GM19193 (cell line): ENCODE measurements at regions not wholly inside any gene's neighbourhood (a gene's known extent, or its start where the extent isn't known, plus 50 kb on each side); places are given as distances from the start of the nearest gene placed in this dataset.
A peak's percentile ranks its signal among the peaks of the same experiment; 100 is the strongest.

ENCODE experiments used
- POLR2A ChIP-seq: IDR thresholded peaks from 4 replicates; pipeline ENCODE4 v1.6.1; 2011; ENCODE audit not compliant: insufficient read depth, insufficient read length; ENCODE audit errors: extremely low read depth

DNA sequence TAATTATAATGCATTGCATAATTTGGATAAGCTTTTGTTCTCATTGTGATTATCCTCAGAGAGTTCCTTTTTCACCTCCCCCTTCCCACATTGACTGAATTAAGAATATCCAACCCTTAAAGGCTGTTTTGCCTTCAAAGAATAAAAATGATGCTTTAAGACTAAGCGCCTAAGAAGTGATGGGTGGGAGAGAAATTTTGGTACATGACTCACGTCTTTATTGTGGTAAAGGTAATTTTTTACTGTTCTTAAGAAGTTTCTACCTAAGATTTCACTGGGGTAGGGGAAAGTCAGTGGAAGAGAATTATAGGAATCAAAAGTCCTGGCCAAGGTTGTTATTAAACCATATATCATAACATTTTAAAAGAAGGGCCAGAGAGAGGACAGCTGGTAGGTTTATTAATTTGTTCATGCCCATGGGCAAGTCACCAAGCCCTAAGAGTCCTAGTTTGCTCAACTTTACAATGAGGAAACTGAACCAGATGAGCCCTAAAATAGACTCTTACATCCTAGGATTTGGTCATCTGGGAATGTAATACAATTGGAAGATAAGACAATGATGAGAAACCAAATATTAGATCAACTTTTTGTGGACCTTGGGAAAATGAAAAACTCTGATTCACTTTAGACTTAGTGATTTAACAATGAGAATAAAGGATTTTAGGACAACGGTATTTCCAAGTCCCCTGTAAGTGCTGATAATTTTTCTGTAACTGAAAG, 101.1 kb upstream of the RASGRP1 start:
- TF ChIP-seq POLR2A, result no peak

DNA sequence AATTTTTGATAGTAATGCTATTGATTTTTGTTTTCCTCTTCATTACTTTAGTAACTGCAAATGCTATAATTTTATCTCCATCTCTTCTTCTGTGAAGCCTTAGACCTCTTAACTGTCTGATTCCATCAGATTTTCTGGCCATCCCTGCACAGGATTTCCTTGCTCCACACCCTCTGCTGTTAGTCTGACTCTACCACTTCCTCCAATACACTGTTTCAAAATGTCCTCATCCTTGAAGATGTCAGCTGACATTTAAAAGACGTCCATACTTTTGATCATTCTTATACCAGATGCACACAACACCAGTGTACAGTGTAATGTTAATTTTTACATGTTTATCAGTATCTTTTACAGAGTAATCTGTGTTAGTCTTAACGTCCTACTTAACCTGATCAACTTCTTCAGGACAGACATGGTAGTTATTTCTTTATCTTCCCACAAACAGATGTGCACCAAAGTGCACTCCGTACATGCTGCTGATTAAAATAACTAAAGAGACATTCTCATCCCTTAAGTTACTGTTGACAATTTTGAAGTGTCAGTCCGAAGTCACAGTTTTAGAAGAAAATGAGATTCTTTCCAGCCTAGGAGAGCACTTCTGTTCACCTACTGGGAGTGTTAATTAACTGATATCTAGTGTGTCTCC, 102.4 kb upstream of the RASGRP1 start:
- no peak for TF ChIP-seq POLR2A

DNA sequence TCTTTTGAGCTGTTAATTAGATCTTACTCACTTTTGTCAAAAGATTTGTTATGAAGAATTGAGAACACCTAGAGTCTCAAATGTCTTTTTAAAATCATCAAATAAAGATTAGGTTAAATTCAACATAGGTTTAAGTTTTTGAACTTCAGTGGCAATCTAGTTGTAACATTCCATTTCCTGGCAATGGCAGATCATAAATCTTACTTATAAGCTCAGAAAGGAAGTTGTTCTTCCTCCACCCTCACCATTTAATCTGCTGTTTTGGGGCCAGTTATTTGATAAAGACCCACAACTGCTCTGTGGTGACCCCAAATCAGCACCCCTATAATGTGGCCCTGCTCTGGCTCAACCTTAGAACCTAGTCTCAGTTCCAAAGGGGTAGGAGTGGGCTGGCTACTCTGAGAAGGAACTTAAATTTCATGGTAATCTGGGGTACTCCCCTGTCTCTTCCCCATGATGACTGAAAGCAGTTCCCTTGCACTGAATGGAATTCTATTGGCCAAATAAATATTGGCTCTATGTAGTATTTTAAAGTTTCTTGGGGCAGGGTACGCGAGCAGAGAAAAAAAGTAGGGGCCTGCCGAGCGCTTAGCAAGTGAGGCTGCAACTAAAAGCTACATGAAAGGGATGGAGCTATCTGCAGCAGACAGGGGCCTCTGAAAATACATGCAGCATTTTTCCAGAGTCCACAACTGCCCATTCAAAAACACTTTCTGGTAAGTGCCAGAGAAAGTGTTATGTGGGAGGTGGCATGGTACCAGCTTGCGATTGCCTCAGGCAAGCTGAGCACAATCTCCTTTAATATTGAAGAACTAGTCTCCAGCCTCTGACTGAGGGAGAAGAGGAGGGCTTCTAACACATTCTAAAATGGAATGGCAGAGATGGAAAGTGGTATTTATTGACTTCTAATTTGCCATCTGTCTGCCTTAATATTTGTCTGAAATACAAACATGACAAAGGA, 103.6 kb upstream of the RASGRP1 start:
- no peak for TF ChIP-seq POLR2A

DNA sequence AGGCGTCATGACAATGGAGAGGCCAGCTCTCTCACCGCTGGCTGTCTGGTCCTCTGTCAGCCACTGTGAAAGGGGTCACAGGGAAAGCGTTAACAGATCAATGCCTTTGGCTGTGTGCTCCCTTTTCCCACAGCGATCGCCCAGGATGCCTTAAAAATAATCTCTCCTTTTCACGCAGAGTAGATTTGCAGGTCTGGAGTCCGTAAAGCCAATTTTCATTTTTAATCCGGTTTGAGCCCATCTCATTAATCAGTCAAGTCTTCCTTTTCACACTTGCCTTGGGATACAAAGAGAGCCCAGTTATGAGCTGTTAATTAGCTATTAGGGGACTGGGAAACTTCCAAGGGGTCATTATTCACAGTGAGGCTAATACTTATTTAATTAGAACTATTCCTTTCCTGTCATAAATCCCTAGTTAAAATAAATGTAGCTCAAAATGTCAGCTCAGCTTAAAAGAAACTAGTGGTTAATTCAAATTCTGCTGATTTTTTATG, 104.3 kb upstream of the RASGRP1 start:
- TF ChIP-seq POLR2A, result no peak

DNA sequence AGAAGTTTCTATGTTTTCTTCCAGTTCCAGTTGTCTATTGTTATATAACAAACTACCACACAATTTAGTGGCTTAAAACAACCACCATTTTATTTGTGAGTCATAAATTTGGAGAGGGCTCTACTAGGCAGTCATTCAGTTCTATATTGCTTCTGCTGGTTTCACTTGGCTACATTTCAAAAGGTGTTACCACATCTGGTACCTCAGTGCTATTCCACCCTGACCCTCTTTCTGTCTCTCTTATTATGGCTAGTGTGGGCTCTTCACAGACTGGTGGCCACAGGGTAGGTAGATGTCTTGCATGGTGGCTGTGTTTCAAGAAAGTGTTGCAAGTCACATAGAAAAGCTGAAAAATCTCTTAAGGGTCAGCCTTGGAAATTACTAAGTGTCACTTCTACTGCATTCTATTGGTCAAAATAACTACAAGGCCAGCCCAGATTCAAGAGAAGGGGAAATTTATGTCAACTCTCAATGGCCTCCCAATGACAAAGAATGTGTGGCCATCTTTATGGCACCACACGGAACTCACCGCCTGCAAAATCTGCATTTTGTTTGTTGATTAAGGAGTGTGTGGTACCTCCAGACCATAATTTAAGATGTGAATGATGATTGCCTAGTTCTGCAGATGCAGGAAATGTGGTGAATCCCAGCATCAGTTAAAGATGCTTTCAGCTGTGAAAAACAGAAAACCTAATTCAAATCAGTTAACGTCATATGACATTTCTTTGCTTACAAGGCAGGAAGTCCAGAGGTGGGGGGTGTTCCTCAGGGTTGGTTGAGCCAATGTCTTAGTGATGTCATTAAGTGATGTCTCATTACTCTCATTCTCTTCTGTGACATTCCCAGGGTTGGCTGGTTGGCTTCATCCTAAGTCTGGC, 105.8 kb upstream of the RASGRP1 start:
- no peak for TF ChIP-seq POLR2A

DNA sequence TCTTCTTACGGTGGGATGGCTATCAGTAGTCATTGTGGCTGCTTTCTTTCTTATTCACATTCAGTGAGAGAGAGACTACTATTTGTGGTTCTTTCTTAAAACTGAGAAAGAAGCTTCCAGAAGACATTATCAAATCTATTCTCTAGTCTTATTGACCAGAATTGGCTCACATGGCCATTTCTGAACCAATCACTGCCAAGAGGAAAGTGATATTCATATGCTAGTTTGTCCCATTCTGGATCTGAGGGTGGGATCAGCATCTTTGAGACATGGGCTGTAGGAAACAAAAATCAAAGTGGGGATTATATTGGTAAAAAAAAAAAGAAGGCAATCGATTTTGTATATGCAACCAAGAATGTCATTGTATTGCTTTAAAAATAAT, 106.4 kb upstream of the RASGRP1 start:
- TF ChIP-seq POLR2A, result no peak

DNA sequence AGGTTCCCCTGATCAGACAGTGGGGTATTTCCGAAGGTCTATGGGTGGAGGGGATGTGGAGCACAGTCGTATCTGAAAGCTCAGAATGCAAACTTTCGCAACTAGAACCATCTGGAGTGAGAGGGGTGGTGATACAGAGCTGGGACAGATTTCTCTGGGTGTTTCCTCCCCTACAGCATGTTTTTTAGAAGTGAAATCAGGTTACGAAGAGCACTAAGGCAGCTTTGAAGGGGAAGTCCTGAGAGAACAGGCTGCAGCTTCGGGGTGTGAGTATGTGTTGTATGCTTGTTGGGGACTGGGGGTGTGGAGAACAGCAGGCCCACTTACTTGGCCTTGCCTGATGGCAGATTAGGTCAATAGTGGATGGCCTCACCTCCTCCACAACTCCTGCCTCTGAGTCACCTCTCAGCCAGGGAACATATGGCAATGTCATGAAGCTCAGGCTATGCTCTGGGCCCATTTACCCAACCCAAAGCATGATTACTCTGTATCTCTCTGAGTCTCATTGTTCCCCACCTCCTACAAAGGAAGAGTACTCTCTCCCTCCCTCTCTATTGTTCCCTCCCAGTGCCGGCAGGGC, 107.2 kb upstream of the RASGRP1 start:
- peak; percentile 52 for TF ChIP-seq POLR2A

DNA sequence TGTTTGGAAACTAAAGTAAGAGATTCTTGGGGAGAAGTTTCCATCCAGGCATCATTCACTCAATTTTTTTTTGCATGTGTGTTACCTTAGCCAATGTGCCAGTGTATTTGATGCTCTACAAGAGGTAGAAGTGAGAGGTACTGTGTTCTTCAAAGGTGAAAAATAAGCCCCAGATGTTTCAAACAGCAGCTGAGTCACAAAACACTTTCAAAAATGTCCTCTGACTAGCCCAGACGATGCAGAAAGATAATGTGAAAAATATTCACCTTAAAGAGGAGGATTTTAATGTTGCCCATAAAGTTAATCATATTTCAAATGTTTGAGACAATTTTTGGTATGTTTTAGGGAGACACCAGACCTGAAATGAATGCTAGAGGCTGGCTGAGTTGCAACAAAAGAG, 107.7 kb upstream of the RASGRP1 start:
- TF ChIP-seq POLR2A, result no peak

DNA sequence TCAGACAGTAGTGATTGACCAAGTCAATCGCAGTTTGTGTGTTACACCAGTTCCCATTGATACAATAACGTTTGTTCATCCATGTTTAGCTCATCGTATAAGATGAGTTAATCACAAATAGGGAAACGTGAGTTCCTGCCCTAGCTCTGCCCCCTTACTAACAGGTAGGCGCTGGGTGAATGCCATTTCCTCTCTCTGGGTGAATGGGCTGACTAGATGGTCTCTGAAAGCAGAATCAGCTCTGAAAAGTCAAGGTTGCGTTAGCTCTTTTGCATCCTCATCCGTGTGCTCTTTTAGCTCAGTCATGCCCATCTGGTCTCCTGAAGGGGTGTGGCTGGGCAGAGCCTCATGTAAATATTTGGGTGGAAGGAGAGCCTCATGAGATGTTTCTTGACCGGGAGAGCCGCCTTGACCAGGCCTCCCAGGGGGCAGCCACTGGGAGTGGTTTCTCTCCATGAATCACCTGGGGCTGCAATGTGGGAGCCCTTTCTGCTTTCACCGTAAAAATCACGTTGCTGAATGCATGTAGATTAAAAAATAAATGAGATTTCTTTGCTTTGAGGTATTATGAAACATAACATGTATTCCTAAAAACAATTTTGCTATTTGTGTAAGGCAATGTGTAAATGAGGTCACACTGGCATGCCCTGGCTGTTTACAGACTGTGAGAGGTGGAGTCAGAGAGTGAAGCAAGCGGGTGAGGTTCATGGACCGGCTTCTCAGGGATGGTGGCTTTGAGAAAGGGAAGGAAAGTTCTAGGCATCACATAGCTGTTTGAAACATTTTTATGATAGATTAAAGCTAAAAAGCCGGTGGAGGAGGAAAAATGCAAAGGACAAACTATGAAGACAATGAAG, 108.4 kb upstream of the RASGRP1 start:
- TF ChIP-seq POLR2A, result peak; percentile 37

DNA sequence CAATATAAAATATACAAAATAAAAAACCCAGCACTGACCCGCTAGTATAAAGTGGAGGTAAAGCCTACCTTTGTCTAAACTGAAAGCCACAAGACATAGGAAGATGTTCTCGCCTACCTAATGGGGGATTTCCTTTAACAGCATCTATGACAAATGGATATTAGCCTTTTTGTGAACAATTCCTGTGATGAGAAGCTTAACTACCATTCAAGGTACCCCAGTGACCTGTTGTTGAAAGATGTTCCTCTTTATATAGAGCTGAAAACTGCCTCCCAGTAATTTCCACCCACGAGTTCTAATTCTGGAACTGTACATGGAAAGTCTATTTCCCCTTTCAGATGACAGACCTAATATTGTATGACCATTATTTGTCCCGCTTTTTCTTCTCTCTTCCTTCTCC, 109.8 kb upstream of the RASGRP1 start:
- no peak for TF ChIP-seq POLR2A

DNA sequence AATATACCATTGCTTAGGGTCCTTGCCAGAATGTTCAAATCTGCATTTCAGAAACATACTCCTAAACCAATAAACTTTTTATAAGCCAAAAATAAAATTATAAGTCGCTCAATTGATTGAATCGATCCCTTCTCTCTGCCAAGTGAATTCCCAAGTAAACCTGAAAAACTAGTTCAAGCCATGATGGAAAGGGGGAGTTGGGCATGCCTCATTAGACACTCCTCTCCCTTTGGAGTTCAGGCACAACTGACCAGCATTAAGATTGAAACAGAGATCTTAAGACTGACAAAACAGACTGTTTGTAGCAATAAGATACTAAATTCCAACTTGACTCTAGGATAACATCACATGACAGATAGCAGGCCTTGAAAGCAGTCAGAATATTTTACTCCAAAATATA, 113.7 kb upstream of the RASGRP1 start:
- no peak for TF ChIP-seq POLR2A

DNA sequence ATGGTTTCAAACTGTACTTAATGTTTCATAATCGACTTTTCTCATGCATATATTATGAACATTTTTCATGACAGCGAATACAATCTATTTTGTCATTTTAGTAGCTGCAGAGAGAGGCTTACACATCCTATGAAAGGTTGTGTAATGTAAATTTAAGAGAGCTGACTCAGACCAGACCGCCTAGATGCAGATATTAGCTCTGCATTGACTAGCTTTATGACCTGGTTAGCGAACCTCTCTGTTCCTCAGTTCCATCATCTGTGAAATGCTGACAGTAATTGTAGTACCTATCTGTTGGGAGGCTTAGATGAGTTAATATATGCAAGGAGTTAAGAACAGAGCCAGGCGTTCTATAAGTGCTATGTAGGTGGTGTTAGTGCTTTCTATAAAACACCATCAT, 116.2 kb upstream of the RASGRP1 start:
- no peak for TF ChIP-seq POLR2A

DNA sequence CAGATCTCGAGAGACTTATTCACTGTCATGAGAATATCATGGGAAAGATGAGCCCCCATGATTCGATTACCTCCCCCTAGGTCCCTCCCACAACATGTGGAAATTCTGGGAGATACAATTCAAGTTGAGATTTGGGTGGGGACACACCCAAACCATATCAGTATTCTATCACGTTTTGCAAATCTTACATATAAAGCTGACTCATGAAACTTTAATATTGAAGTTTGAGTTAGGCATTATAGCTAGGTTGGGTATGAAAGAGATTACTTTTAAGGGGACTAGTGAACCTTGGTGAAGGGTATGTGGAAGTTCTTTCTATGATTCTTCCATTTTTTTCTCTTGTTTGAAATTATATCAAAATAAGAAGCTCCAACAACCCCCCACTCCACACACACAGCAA, 117.7 kb upstream of the RASGRP1 start:
- TF ChIP-seq POLR2A, result no peak
